Stimulated activated CD8-positive, alpha-beta memory T cell treated with anti-CD3 and anti-CD28 coated beads, Interleukin-15, amount 100 ng/mL, for 48 hours (primary cell): ENCODE measurements at regions not wholly inside any gene's neighbourhood (a gene's known extent, or its start where the extent isn't known, plus 50 kb on each side); places are given as distances from the start of the nearest gene placed in this dataset.

ENCODE experiments used
- DNase-seq, 2 donors: peaks; one replicate each; pipeline ENCODE4 v3.0.0-alpha.2; 2020; ENCODE audit warnings: low read depth in 2 of 2

DNA sequence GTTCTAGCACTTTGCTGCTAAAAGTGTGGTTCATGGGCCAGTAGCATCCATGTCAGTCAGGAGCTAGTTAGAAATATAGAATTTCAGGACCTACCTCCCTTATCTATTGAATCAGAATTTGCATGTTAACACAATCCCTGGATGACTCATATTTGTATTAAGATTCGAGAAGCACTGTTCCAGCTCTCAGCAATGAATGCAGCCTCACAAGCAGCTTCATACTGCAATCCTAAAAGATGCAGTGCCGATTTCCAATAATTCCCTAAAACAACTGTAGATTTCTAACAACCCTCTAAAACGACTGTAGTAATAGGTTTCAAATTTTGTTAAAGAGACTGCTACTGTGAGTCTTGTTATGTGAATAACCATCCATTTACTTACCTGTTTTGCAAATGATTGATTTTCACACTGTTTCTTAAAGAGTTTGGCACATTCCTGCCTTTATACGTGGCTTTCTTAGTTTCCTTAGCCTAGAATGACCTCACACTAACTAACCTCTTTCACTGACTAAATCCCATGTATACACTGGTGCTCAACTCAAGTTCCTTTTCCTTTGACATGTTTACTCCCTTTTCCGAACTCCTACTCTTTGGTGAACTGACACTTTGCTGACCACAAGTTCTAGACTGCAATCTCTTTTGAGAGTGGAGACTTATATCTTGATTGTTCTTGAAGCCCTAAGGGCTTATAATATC, 511.8 kb downstream of the METTL15 start:
- DNase-seq: no peak

DNA sequence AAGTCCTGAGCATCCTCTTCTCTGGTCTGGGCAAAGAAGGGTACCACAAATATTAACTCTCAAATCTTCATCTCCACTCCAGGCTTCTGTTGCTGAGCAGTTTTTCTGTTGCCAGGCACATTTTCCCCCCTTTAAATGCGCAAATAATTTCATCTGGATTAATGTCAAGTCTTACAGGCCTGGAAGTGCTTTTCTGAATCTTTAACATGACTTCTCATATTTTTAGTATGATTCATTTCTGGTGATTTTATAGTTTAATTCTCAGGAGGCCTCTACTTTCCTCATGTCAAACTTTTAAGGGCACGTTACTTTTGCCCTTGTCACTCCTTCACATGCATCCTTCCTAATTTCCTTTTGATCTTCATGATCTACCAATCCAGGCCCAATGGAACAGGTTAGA, 510.2 kb downstream of the METTL15 start:
- no peak for DNase-seq

DNA sequence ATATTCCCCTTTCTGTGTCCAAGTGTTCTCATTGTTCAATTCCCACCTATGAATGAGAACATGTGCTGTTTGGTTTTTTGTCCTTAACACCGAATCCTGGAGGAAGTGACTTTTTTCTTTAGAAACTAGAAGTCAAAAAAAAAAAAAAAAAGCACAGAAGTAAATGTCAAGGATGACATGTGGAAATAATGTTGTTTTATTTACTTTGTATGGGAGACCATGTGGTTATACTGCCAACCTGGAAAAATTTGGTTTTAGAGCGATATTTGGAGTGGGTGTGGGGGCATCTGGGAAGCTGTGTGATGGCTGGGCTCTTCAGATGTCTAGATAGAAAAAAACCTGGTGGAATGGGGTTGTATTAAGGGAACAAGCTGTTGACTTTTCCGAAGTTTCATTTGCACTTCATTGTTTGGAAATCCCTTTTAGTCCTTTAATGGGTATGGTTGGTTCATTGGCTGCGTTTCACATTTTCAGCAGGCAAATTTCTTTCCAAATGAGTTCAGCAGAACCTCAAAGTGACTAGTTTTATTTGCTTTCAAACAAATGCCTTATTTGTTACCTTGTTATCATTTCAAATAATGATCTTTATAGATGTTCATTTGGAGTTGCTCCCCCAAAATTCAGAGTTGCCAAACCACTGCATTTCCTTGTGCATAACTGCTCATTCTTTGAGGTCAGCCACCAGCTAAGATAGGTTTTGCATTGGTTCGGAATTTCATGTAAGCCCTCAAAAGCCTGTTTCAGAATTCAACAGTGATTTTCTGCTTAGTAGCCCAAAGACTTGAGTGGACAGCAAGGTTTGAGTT, 508.2 kb downstream of the METTL15 start:
- DNase-seq: no peak

DNA sequence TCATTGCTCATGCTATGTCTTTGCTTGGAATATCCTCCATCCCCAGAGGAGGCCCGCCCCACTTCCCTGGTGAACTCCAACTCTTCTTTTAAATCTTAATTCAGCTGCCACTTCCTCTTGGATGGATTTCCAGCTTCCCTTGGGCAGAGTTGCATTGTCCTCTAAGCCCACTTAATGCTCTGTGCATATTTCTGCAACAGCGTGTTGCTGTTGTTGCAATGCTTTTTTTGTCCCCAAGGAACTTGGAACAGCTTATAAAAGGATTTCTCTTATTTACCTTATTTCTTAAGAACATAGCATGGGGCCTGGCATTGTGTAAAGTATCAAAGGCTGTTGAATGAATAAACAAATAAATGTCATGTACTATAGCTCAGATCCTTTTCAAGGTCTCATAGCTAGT, 507.4 kb downstream of the METTL15 start:
- no peak for DNase-seq

DNA sequence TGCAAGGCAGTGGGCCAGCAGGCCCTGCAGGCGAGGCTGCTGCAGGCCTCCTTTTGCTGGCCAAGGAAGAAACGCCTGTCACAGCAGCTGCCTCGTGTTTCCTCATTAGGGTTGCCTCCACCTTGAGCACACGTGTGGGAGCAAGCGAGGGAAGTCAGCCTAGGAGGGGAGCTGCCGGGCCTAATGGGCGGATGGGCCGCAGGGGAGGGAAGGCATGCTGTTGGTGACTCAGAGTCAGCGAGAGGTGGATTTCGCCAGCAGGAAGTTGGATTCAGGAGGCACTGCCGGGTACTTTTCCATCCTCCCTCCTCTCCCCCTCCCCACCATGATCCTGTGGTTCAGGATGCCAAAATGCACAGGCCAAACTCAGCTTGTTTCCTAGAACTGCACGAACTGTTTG, 498.7 kb downstream of the METTL15 start:
- DNase-seq: no peak

DNA sequence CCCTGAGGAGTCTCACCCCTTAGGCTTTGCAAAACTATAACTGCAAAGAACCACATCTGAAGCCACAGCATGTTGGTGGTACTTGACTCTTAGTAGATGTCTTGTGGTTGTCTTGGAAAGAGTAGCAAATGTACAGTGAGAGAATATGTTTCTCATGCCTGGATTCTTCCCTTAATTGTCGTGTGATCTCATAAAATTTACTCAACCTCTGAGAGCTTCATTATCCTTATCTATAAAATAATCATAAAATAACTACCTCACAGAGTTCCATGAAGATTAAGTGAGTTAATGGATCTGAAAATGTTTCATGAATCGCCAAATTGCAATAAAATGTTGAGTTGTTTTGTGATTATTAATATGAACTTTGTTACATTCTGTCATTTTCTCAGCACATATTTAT, 491.5 kb downstream of the METTL15 start:
- no peak for DNase-seq

GRCh38 chr11:28598531-28598930, 490.3 kb downstream of the METTL15 start:
- no peak for DNase-seq

DNA sequence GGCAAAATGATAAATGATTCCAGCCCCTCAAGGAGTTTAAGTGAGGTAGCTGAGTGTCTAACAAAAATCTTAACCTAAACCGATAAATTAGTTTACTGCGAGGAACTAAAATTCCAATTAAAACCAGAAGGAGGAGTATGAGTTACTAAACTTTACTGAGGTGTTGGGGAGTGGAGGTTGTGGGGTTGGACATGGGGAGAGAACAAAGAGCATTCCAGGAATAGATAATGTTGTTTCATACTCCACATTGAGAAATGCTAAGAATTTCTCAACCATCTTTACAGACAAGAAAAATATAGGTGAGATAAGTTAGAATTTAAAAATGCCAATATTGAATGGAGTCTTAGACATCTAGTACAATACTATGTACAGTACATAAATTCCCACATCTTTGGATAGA, 488.6 kb downstream of the METTL15 start:
- DNase-seq: no peak

DNA sequence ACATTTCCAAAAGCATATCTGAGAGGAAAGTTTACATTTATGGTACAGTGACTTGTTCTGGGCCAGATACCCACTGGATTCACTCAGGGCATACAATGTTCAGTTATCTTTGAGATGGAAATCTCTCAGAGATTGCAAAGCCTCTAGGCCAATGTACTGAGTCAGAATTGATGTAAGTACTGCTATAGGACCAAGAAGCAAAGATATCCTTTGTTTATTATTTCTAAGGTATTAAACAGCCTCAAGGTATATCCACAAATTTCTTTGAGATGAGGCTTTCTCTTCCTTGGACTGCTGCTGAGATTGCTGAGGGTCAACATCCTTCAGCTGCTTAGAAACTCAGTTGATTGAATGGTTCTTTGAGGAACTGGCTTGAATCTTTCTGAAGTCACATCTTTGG, 484.0 kb downstream of the METTL15 start:
- DNase-seq: no peak

DNA sequence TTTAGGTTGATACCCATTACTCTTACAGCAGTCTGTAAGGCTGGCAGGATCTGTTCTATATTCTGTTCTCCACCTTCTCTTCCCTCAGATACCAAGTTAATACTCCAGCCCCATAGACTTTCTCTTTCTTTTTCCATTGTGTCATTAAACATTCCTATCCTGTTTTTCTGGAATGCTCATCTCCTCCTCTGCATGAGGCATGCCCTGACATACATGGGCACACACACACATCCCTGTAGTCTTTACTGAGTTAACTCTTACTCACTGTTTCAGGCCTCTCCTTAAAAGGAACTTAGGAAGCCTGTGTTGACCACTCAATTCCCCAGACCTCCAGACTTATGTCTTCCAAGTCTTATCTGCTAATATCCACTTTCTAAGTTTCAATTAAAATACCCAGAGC, 476.8 kb downstream of the METTL15 start:
- DNase-seq: no peak

- DNase-seq: no peak
Measured at GRCh38 chr11:28582506-28582905, 474.3 kb downstream of the METTL15 start.

DNA sequence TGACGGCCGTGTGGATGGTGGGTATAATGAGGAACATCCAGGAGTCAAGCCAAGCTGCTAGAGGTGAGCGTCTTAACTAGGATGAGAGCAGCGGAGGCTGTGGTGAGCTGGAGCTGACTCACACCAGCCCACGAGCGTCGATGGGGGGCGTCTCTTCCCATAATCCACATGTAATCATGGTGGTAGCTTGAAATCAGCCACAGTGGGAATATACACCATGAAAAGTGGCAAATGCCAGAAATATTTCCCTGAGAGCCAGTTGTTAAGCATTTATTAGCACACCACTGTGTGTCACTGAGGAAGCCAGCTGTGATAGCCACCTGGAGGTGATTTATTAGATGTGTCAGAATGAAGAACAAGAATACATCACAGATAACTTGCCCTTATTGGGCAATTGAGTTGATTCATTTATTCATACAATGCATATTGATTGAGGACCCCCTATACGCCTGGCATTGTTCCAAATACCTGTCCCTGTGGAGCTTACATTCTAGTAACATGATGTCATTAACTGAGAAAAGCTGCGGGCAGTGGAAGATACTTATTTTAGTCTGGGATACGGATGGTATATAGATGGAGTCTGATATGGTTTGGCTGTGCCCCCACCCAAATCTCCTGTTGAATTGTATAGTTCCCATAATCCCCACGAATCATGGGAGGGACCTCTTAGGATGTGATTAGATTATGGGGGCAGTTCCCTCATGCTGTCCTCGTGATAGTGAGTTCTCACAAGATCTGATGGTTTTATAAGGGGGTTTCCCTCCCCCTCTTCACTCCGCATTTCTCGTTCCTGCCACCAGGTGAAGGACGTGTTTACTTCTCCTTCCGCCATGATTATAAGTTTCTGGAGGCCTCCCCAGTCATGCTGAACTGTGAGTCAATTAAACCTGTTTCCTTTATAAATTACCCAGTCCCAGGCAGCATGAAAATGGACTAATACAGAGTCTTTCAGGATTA, 473.4 kb downstream of the METTL15 start:
- DNase-seq: no peak

GRCh38 chr11:28571371-28571770, 463.2 kb downstream of the METTL15 start:
- no peak for DNase-seq

DNA sequence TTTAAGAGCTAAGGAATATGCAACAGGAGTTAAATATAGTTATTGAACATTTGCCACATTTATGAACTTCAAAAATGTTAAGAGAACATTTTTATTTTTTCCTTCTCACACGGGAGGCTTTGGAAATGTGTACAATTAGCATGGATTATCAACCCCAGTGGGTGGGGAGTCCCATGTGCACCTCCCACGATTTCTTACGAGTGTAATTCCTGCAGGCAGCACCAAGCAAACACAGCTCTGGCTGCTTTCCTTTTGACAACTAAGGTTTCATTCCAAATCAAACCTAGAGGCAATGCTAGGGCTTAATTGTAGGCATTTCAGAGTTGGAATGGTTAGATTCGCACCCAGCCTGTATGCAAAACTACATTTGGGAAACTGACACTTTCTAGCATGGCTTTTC, 460.9 kb downstream of the METTL15 start:
- no peak for DNase-seq

- no peak for DNase-seq
Measured at GRCh38 chr11:28566339-28567089, 458.3 kb downstream of the METTL15 start.

DNA sequence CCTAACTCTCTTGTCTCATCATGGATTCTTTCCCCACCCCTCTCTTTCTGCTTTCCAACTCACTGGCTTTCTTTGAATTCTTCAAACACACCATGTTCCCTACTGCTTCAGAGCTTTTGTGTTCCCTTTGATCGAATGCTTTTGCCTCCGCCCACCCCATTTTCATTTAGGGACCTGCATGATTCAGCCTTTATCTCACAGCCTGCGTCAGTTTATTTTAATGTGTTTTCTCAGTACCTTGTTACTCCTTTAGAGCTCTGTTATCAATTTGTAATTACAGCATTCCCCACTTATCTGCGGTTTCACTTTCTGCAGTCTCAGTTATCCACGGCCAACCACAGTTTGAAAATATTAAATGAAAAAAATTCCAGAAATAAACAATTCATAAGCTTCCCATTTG, 451.3 kb downstream of the METTL15 start:
- no peak for DNase-seq

DNA sequence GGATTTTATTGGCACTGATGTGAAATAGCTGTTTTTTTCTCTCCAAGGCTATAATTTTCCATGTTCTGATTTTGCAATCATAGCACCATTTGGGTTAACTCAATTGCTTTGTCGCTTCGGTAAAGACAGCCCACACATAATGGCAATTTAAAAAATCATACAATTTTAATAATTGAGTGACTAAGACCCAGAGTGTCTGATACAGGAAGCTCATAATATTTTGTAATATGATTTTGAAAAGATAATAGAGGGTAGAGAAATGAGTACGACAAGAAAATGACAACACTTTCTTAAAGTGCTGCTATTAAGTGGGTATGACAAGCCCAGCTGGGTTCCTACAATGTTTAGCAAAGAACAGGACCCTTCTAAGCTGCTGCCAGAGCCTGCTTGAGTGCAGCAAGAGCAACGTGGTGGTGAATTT, 439.1 kb downstream of the METTL15 start:
- DNase-seq: no peak

- DNase-seq: no peak
Measured at GRCh38 chr11:28545536-28545935, 437.3 kb downstream of the METTL15 start.

DNA sequence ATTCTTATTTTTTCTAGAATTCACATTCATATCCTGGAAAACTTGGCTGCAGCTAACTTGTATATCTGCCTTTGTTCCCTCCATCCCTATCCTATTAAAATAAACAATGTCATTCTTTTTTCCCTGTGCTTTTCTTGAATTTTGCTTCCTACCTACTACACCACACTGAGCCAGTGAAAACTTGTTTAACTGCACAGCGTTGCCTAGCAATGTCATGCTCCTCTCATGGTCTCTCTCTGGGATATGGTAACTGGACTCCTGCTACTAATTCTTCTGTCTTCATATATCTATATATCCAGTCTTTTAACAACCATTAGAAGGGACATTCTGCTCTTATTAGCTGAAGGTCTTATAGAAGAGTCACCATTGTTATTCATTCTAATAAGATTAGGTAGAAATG, 434.4 kb downstream of the METTL15 start:
- DNase-seq: no peak

DNA sequence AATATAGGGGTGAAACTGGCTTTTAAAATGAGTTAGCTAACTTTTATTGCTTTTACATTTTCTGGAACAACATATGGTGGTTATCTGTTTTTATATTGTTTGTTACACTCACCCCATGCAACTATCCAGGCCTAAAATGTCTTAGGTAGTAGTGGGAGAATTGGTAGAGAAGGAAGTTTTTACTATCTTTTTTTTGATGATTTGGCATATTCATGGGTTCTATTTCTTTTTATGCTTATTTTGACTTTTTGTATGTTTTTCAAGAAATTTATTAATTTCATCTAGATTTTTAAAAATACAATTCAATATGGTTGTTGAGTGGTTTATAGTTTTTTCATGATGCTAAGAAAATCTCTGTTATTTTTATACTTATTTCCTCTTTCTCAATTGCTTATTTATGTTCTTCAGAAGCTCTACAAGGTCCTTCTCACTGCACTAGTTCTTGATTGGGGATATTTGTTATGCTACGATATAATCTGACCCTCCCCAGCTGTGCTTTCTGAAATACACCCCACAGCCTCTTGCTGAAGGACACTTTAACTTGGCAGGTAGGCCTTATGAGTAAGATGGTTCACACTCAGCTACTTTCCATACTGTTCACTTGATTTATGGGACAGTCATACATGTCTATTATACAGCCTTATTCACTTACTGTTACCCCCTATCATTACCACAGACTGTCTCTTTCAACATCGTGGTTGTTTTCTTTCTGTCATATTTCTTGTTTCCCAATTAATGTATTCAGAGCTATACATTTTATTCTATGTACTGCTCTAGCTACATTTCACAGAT, 431.2 kb downstream of the METTL15 start:
- DNase-seq: no peak

DNA sequence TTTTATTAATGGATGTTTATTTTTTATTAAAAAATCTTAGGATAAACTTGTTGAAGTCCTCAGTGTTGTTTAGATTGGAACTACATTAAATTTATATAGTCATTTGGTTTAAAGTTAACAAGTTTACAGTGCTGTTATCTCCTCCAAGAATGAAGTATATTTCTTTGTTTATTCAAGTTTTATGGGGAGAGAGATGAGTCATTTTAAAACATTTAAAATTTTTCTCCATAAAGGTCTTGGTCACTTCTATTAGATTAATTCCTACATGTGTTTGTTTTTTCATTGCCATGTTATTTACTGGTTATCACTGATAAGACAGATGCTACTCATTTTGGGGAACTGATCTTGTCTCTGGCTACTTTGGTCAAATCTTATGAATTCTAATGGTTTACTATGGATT, 429.6 kb downstream of the METTL15 start:
- DNase-seq: no peak
